Hepatocyte (in vitro differentiated cells): ENCODE measurements at regions not wholly inside any gene's neighbourhood (a gene's known extent, or its start where the extent isn't known, plus 50 kb on each side); places are given as distances from the start of the nearest gene placed in this dataset.

ENCODE experiments used
- EZH2phosphoT487 ChIP-seq: fragments of 200-600 bp; sonication (generic); IDR thresholded peaks from one replicate; pipeline ENCODE4 v1.6.1; 2018; ENCODE audit warnings: antibody characterized with exemption, mild to moderate bottlenecking, low read depth, moderate library complexity; ENCODE audit not compliant: unreplicated experiment, severe bottlenecking
- TF ChIP-seq, protein P1 (sequence below): fragments of 200-600 bp; sonication (generic); IDR thresholded peaks from 2 replicates; pipeline ENCODE4 v1.5.1; 2016; ENCODE audit warnings: antibody characterized with exemption, mild to moderate bottlenecking; ENCODE audit not compliant: poor library complexity

DNA sequence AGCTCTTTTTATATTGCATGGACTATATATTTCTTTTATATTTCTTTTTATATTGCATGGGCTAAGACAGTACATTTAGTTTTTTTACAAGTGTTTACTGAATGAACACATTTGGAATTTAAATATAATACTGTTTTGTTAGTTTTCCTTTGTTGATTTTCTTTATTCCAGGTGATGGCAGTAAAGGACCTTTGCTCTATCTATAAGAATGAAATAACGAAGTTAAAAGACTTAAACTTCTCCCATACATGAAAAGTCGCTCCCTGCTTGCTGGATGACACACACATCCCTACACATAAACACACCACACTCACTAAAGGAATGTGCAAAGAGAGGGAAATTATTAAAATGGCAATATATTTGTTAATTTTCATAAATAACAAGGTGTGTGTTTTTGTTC lies 102.5 kb upstream of the ANXA10 start:
- TF ChIP-seq, protein P1, sequence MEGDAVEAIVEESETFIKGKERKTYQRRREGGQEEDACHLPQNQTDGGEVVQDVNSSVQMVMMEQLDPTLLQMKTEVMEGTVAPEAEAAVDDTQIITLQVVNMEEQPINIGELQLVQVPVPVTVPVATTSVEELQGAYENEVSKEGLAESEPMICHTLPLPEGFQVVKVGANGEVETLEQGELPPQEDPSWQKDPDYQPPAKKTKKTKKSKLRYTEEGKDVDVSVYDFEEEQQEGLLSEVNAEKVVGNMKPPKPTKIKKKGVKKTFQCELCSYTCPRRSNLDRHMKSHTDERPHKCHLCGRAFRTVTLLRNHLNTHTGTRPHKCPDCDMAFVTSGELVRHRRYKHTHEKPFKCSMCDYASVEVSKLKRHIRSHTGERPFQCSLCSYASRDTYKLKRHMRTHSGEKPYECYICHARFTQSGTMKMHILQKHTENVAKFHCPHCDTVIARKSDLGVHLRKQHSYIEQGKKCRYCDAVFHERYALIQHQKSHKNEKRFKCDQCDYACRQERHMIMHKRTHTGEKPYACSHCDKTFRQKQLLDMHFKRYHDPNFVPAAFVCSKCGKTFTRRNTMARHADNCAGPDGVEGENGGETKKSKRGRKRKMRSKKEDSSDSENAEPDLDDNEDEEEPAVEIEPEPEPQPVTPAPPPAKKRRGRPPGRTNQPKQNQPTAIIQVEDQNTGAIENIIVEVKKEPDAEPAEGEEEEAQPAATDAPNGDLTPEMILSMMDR: no peak
- no peak for TF ChIP-seq EZH2phosphoT487
